Tibial nerve (tissue), 4 donors: ENCODE measurements at regions not wholly inside any gene's neighbourhood (a gene's known extent, or its start where the extent isn't known, plus 50 kb on each side); places are given as distances from the start of the nearest gene placed in this dataset.

Experiments used
- DNase-seq, 2 donors: peaks; one replicate each; pipeline ENCODE4 v3.0.0-alpha.2; 2019; ENCODE audit warnings: low spot score in 2 of 2
- H3K27ac ChIP-seq, 4 donors: fragments of 200-600 bp; sonication (generic) in 3 of 4; one replicate each; pipeline ENCODE4 v1.5.1; 2017 to 2019; ENCODE audit warnings: mild to moderate bottlenecking in 1 of 4
- H3K27me3 ChIP-seq, 2 donors: fragments of 200-600 bp; sonication (generic) in 1 of 2; one replicate each; pipeline versions ENCODE4 v1.5.1 to v1.6.0; 2017 to 2019
- H3K36me3 ChIP-seq, 3 donors: fragments of 200-600 bp; sonication (generic); one replicate each; pipeline ENCODE4 v1.5.1; 2018 to 2019
- H3K4me1 ChIP-seq, 4 donors: fragments of 200-600 bp; sonication (generic) in 3 of 4; one replicate each; pipeline ENCODE4 v1.5.1; 2017 to 2019
- H3K4me3 ChIP-seq, 4 donors: fragments of 200-600 bp; sonication (generic) in 3 of 4; one replicate each; pipeline ENCODE4 v1.5.1; 2017 to 2019; ENCODE audit warnings: mild to moderate bottlenecking in 1 of 4, moderate library complexity in 1 of 4
- H3K9me3 ChIP-seq, 4 donors: fragments of 200-600 bp; sonication (generic) in 3 of 4; one replicate each; pipeline ENCODE4 v1.5.1; 2017 to 2019
- CTCF ChIP-seq, 5 experiments: fragments of 200-600 bp in 3 of 5; fragments of 450-650 bp in 2 of 5; sonication (generic) in 3 of 5; IDR thresholded peaks; one replicate each; pipeline ENCODE4 v1.5.1; 2016 to 2019; ENCODE audit warnings: antibody characterized with exemption in 5 of 5, mild to moderate bottlenecking in 3 of 5, moderate library complexity in 2 of 5
- EP300 ChIP-seq, 2 donors: sonication (generic); formaldehyde crosslinking; IDR thresholded peaks; one replicate each; pipeline ENCODE4 v1.6.1; 2017; ENCODE audit warnings: antibody characterized with exemption in 2 of 2, mild to moderate bottlenecking in 1 of 2
- POLR2A ChIP-seq, 2 donors: fragments of 450-650 bp; IDR thresholded peaks; one replicate each; pipeline ENCODE4 v1.6.1; 2017; ENCODE audit warnings: antibody characterized with exemption in 2 of 2, mild to moderate bottlenecking in 2 of 2, moderate library complexity in 2 of 2
- WGBS, 2 donors: methylation state at CpG; one replicate each; pipeline ENCODE4 v1.1.5; 2018; 5-methylcytosine and 5-hydroxymethylcytosine counted together

GRCh38 chr5:166936351-166936750 lies 1355.1 kb upstream of the WWC1 start:
- no peak for TF ChIP-seq EP300 (IDR thresholded peaks at IDR 0.05)
- TF ChIP-seq POLR2A (IDR thresholded peaks at IDR 0.05), result no peak
- TF ChIP-seq CTCF (IDR thresholded peaks at IDR 0.05), result no peak
- H3K27me3 ChIP-seq, result no peaks in the 10 kb centered on the region
- H3K27ac ChIP-seq, result no peak overlapping the region
- DNase-seq, result no peak
- H3K9me3 ChIP-seq, result peaks cover 0 to 6% (median 0%) of the 10 kb centered on the region in 4 donors
- H3K4me3 ChIP-seq, result no peak overlapping the region
- WGBS, 2 donors, result 95 to 96% methylated on average over 22 of the region's 22 CpGs
- no peaks in the 10 kb centered on the region for H3K36me3 ChIP-seq
- H3K4me1 ChIP-seq, result no peaks in the 10 kb centered on the region

GRCh38 chr5:166938071-166938470 lies 1353.4 kb upstream of the WWC1 start:
- DNase-seq, result no peak
- Histone ChIP-seq H3K36me3 (no peaks in the 10 kb centered on the region), H3K9me3 (peaks cover 0 to 15% (median 2%) of the 10 kb centered on the region in 4 donors), H3K4me3 (no peak overlapping the region), H3K4me1 (no peaks in the 10 kb centered on the region), H3K27me3 (no peaks in the 10 kb centered on the region), H3K27ac (no peak overlapping the region)
- TF ChIP-seq POLR2A (IDR thresholded peaks at IDR 0.05), result no peak
- TF ChIP-seq CTCF (IDR thresholded peaks at IDR 0.05), result no peak
- WGBS, 2 donors, result 43 to 54% methylated on average over 2 of the region's 2 CpGs

GRCh38 chr5:166942948-166943347 lies 1348.5 kb upstream of the WWC1 start:
- H3K4me3 ChIP-seq, result no peak overlapping the region
- H3K4me1 ChIP-seq, result no peaks in the 10 kb centered on the region
- H3K27me3 ChIP-seq, result no peaks in the 10 kb centered on the region
- H3K27ac ChIP-seq, result no peak overlapping the region
- no peaks in the 10 kb centered on the region for H3K36me3 ChIP-seq
- 93 to 95% methylated on average over 1 of the region's 1 CpG for WGBS, 2 donors
- no peak for TF ChIP-seq POLR2A (IDR thresholded peaks at IDR 0.05)
- no peak for TF ChIP-seq EP300 (IDR thresholded peaks at IDR 0.05)
- no peak for TF ChIP-seq CTCF (IDR thresholded peaks at IDR 0.05)
- peaks cover 0 to 14% (median 4%) of the 10 kb centered on the region in 4 donors for H3K9me3 ChIP-seq
- DNase-seq, result no peak

- WGBS, 2 donors, result 88 to 94% methylated on average over 14 of the region's 14 CpGs
- DNase-seq, result no peak
- Histone ChIP-seq H3K27me3 (no peaks in the 10 kb centered on the region), H3K4me3 (no peak overlapping the region), H3K4me1 (no peaks in the 10 kb centered on the region), H3K27ac (no peak overlapping the region), H3K9me3 (peaks cover 0 to 14% (median 4%) of the 10 kb centered on the region in 4 donors), H3K36me3 (no peaks in the 10 kb centered on the region)
- TF ChIP-seq CTCF (IDR thresholded peaks at IDR 0.05) (no peak), POLR2A (IDR thresholded peaks at IDR 0.05) (no peak), EP300 (IDR thresholded peaks at IDR 0.05) (no peak)
These were observed 1344.4 kb upstream of the WWC1 start for GRCh38 chr5:166947045-166947444.

GRCh38 chr5:166948679-166949078 lies 1342.8 kb upstream of the WWC1 start:
- Histone ChIP-seq H3K27me3 (no peaks in the 10 kb centered on the region), H3K4me1 (no peaks in the 10 kb centered on the region), H3K36me3 (no peaks in the 10 kb centered on the region), H3K4me3 (no peak overlapping the region), H3K9me3 (no peaks in the 10 kb centered on the region), H3K27ac (no peak overlapping the region)
- TF ChIP-seq EP300 (IDR thresholded peaks at IDR 0.05) (no peak), CTCF (IDR thresholded peaks at IDR 0.05) (no peak), POLR2A (IDR thresholded peaks at IDR 0.05) (no peak)
- no peak for DNase-seq
- WGBS, 2 donors, result 86 to 88% methylated on average over 3 of the region's 3 CpGs
